ENCODE measurements at regions not wholly inside any gene's neighbourhood (a gene's known extent, or its start where the extent isn't known, plus 50 kb on each side); places are given as distances from the start of the nearest gene placed in this dataset.

GRCh38 chr5:39772307-39772706 is 347.5 kb upstream of the DAB2 start:
- no peak for DNase-seq
- Histone ChIP-seq H2BK15ac (ENCODE audit: low read depth, low read length) (no peak overlapping the region), H3T11ph (ENCODE audit: low read length) (no peak overlapping the region), H3K4me2 (ENCODE audit: insufficient read depth, insufficient read length, low read length) (no peak overlapping the region), H3K56ac (ENCODE audit: insufficient read length, low read depth, low read length) (no peak overlapping the region), H3K27me3 (ENCODE audit: insufficient read depth, low read length) (no peaks in the 10 kb centered on the region; the same call in 1 of the 2 replicates), H4K91ac (ENCODE audit: insufficient read length, low read depth, low read length) (no peak overlapping the region), H2BK20ac (ENCODE audit: low read depth, low read length, poor library complexity, severe bottlenecking) (no peak overlapping the region), H2BK120ac (ENCODE audit: low read depth, low read length, poor library complexity, severe bottlenecking) (no peak overlapping the region), H4K20me1 (ENCODE audit: control insufficient read depth, insufficient read depth, insufficient read length) (no peaks in the 10 kb centered on the region), H3K23ac (ENCODE audit: insufficient read length, low read depth, low read length) (no peak overlapping the region), H2BK5ac (ENCODE audit: insufficient read length, low read length) (no peak overlapping the region), H4K5ac (ENCODE audit: insufficient read length, low read depth, low read length) (no peak overlapping the region), H2BK12ac (ENCODE audit: insufficient read length, low read depth, low read length) (no peak overlapping the region), H3K9me3 (ENCODE audit: control insufficient read depth, low read depth, low read length) (no peaks in the 10 kb centered on the region), H3K18ac (ENCODE audit: insufficient read length, low read depth, low read length) (no peak overlapping the region), H3K23me2 (ENCODE audit: insufficient read length, low read depth, low read length, poor library complexity, severe bottlenecking) (no peaks in the 10 kb centered on the region), H3K4ac (ENCODE audit: low read depth, low read length) (no peak overlapping the region), H3K4me1 (ENCODE audit: insufficient read depth, low read length) (no peaks in the 10 kb centered on the region), H4K8ac (replicated peaks; ENCODE audit: insufficient read length, low read depth, low read length) (no peak overlapping the region), H2AK5ac (ENCODE audit: insufficient read length, low read length) (no peak overlapping the region), H3K9ac (ENCODE audit: extremely low read depth, insufficient read length, low read length) (no peak overlapping the region), H2AFZ (ENCODE audit: low read length) (no peak overlapping the region), H3K79me2 (ENCODE audit: insufficient read depth, low read length) (no peaks in the 10 kb centered on the region), H3K79me1 (ENCODE audit: insufficient read depth, low read depth, low read length, poor library complexity, severe bottlenecking) (no peaks in the 10 kb centered on the region), H3K14ac (ENCODE audit: insufficient read depth, low read length) (no peak overlapping the region), H3K27ac (ENCODE audit: insufficient read length, low read depth, low read length) (no peak overlapping the region)
- Mint-ChIP-seq H3K27me3 (ENCODE audit: low read depth) (no peaks in the 10 kb centered on the region), H3K9me3 (no peaks in the 10 kb centered on the region), H3K36me3 (ENCODE audit: insufficient read depth in 1 of 3, low read depth in 3 of 3) (no peaks in the 10 kb centered on the region), H3K4me3 (no peak overlapping the region), H3K27ac (peak overlapping the region in 1 of 3 experiments; percentile 64; a peak in 1 of 7 replicates), H3K4me1 (no peaks in the 10 kb centered on the region)
- TF ChIP-seq, protein P1, sequence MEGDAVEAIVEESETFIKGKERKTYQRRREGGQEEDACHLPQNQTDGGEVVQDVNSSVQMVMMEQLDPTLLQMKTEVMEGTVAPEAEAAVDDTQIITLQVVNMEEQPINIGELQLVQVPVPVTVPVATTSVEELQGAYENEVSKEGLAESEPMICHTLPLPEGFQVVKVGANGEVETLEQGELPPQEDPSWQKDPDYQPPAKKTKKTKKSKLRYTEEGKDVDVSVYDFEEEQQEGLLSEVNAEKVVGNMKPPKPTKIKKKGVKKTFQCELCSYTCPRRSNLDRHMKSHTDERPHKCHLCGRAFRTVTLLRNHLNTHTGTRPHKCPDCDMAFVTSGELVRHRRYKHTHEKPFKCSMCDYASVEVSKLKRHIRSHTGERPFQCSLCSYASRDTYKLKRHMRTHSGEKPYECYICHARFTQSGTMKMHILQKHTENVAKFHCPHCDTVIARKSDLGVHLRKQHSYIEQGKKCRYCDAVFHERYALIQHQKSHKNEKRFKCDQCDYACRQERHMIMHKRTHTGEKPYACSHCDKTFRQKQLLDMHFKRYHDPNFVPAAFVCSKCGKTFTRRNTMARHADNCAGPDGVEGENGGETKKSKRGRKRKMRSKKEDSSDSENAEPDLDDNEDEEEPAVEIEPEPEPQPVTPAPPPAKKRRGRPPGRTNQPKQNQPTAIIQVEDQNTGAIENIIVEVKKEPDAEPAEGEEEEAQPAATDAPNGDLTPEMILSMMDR (conservative IDR thresholded peaks at IDR 0.05) = no peak
- WGBS (ENCODE audit: extremely low coverage, insufficient read length, low lambda C conversion rate) = no CpG with 5 or more reads among the region's 2 CpGs

Measured in H9 (cell line).